22Rv1 (cell line): ENCODE measurements at regions not wholly inside any gene's neighbourhood (a gene's known extent, or its start where the extent isn't known, plus 50 kb on each side); places are given as distances from the start of the nearest gene placed in this dataset.
"Not testable (repeated sequence)": the region's sequence is repeated elsewhere in the genome, so short reads cannot be mapped to it uniquely, and the experiment has no call there.

Source experiments
- CTCF ChIP-seq: fragments of 450-650 bp; IDR thresholded peaks from 2 replicates; pipeline ENCODE4 v1.5.1; 2017; ENCODE audit warnings: mild to moderate bottlenecking
- ZFX ChIP-seq: fragments of 450-650 bp; IDR thresholded peaks from 2 replicates; pipeline ENCODE4 v1.6.1; 2017; ENCODE audit warnings: antibody characterized with exemption, borderline replicate concordance

GRCh38 chr10:46782001-46782874 is 129.0 kb upstream of the PTPN20 start:
- not testable (repeated sequence) for TF ChIP-seq CTCF, ZFX
